Right ventricle myocardium superior (tissue), 1 donor: ENCODE measurements at regions not wholly inside any gene's neighbourhood (a gene's known extent, or its start where the extent isn't known, plus 50 kb on each side); places are given as distances from the start of the nearest gene placed in this dataset.
A peak's percentile ranks its signal among the peaks of the same experiment; 100 is the strongest.

Source experiments
- ATAC-seq: fragments of 200-7000 bp; cut with Tn5 transposase; one replicate; pipeline ENCODE4 v1.9.1; 2020; ENCODE audit warnings: mild to moderate bottlenecking; ENCODE audit not compliant: poor library complexity
- DNase-seq: peaks from one replicate; pipeline ENCODE4 v3.0.0-alpha.2; 2020
- intact Hi-C: fragments of 100-400 bp; cut with DNase I; formaldehyde crosslinking; loops from one replicate; pipeline ENCODE4 v1.11.2; 2022
- donor health status: DM: no; HTN: yes; CAD: no; lungs with severe emphysema.

DNA sequence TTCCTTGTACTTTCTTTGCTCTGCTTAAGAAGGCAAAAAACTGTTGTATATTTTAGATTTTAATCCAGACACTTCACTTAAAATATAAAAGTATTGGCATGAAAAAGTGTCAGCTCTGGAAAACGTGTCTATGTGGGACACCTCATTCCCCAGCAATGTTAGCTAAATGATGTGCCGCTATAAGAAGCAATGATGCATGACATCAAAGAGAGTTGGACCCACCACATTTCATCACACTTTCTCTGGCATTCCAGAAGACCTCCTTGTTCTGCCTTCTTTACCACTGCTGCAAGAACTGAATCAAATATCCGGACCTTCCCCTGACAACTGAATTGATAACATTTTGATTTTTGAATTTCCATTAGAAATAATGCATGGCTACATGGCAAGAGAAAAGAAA is 242.4 kb upstream of the TANK start:
- intact Hi-C loops: no loop called here
- DNase-seq (no peak), ATAC-seq (no peak)

DNA sequence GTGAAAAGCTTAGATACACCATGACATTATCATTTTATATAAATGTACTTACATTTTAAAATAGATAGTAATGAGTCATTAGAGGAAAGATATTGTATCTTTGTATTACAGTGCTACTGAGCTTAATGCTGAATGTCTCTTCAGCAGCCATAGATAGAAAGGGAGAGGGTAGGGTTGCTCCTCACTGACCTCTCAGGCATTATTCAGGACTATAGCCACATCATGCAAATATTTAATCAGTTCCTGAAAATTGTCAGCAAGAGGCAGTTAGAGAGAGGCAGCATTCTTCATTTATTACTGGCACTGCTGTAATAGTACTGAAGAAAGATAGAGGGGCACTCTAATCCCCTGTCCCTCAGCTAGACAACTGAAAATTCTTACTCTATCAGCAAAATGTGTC is 242.0 kb upstream of the TANK start:
- ATAC-seq: no peak
- intact Hi-C loops: no loop called here

GRCh38 chr2:160918906-160919503 is 241.2 kb upstream of the TANK start:
- intact Hi-C loops: no loop called here
- DNase-seq (peak; percentile 88), ATAC-seq (peak; percentile 94)

More for the DNA sequence above, 242.0 kb upstream of the TANK start:
- DNase-seq: no peak

DNA sequence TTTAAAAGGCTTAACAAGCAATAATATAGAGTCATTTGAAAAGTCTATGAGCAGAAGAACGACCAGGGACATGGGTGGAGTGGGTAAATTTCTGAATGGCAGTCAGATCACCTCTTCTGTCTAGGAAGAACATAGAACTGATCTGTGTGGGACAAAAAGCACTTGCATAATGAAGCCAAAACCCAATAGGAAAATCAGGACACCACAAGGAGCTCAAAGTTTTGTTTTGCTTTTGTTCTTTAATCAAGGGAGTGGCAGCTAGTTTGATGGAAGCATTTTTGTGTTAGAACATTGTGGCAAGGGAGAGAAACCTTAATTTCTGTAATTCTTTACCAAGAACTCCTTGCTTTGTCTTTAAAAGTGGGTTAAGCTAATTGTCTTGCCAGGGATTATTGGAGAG is 240.2 kb upstream of the TANK start:
- DNase-seq (no peak), ATAC-seq (no peak)
- intact Hi-C loops: no loop called here

DNA sequence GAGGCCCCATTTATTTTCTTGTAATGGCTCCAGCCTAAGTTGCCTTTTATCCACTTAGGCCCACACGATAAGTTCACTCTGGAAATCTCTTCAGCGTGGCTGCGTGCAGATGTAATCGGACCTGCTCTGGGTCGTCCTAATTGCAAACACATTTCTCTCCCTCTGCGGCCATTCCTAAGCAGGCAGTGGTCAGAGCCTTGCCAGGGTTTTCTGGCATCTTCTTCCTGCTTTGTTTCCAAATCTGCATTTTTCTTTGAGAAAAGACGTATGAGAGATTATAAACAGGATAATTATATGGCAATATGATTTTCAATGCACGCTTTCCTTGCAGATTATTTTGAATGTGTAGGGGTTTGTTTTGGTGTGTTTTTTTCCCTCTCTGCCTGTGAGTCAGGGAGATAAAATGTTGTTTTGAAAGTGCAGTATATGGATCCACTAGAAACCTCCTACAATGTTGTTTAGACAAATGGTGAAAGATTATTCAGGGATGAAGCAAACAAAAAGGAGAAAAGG is 239.4 kb upstream of the TANK start:
- peak; percentile 59 for DNase-seq
- peak; percentile 86 for ATAC-seq
- intact Hi-C loops: no loop called here

DNA sequence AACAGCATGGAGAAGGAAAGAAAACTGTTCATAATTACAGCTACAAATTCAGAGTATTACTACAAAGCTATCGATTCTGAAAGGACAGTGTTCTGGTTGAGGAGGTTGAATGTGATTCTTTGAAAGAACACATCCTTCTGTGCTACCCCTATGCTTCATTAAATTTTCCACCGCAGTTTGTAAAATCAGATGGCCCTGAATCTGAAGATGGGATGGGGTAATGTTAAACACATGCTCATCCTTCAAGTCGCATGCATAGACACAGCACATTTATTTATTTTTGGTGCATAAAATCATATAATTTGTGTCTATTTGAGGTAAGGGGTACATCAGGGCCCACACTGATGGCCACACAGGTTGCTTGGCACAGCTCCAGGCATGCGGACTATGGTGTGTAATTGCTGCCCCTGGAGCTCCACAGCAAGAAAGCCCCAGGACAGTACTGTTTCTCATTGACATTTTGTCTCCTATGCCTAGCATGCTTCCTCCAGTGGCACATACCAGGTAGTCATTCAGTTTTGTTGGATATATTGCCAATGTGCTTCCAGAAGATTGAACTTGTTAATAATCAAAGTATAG is 238.8 kb upstream of the TANK start:
- intact Hi-C loops: no loop called here
- DNase-seq (peak; percentile 44), ATAC-seq (no peak)

DNA sequence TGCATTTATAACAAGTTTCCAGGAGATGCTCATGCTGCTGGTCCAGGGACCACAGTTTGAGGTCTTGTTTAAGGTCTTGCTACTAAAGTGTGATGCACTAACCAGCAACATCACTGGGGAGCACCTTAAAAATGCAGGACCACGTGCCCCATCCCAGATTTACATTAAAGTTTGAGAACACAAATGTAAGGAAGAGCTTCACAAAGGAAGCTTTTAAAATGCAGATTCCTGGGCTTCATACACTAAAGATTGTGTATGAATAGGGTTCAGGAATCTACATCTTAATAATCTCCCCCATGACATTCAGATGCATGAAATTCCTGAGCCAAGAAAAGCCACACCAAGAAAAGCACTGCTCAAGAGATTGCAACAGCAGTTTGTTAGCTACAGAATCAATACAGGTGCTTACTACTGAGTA is 235.3 kb upstream of the TANK start:
- intact Hi-C loops: no loop called here
- ATAC-seq (no peak), DNase-seq (no peak)

- intact Hi-C loops: no loop called here
- ATAC-seq: no peak
- DNase-seq: no peak
These were observed 234.3 kb upstream of the TANK start for GRCh38 chr2:160925956-160926355.

DNA sequence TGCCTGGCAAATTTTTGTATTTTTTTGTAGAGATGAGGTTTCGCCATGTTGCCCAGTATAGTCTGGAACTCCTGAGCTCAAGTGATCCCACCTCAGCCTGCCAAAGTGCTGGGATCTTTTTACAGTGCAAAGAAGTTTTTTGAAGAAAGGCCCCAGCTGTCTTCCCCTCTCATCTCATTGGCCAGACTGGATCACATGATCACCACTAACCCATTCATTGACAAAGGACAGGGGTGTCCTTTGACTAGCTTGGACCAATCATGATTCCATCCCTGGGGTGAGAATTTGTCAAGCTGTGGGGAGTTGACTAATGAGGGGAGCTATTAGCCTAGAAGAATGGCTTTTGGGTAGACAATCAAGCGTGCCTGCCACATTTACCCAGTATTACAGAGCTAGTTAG is 232.9 kb upstream of the TANK start:
- no peak for ATAC-seq
- DNase-seq: no peak
- intact Hi-C loops: no loop called here

GRCh38 chr2:160928854-160929301 is 231.3 kb upstream of the TANK start:
- intact Hi-C loops: no loop called here
- ATAC-seq (peak; percentile 57), DNase-seq (no peak)

GRCh38 chr2:160931531-160931930 is 228.7 kb upstream of the TANK start:
- intact Hi-C loops: no loop called here
- ATAC-seq (no peak), DNase-seq (no peak)

DNA sequence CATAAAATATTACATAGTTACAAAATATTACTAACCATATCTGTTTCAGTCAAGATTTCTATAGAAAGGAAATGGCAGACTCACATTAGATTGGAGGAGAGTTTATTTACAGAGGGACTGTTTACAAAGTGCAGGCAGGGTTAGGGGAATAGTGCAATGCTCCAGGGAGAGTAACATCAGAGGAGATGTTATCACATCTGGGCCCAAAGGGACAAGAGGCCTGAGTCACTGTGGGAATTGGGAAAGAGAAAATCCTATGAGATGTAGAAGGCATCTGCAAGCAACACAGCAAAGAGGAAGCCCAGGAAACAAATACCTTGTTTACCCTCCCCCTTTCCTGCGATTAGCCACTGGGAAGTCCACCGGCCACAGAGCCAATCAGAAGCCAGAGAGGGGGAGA is 227.3 kb upstream of the TANK start:
- DNase-seq (no peak), ATAC-seq (no peak)
- intact Hi-C loops: no loop called here

- intact Hi-C loops: no loop called here
- ATAC-seq: no peak
- DNase-seq: no peak
These were observed 226.0 kb upstream of the TANK start for GRCh38 chr2:160934263-160934662.

GRCh38 chr2:160934991-160935390 is 225.2 kb upstream of the TANK start:
- intact Hi-C loops: no loop called here
- DNase-seq: no peak
- ATAC-seq: no peak

- intact Hi-C loops: no loop called here
- ATAC-seq: no peak
- no peak for DNase-seq
These were observed 224.0 kb upstream of the TANK start for GRCh38 chr2:160936044-160936806.

DNA sequence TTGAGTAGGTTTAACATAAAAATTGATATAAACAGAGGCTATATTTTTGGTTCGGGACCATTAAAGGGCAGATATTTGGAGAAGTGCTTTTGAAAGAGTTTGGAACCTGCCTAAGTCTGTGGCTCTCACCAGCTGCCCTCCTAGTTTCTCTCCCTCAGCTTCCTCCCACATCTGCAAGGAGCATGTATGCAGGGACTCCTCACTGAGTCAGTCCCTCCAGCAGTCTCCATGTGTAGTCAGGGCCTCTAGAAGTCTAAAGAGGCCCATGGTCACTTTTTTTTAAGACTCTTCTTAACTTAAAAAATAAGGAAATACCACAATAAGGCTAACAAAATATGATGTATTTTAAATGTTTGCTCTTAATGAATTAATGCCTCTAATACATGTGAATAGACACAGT is 220.0 kb upstream of the TANK start:
- ATAC-seq (no peak), DNase-seq (no peak)
- intact Hi-C loops: no loop called here

DNA sequence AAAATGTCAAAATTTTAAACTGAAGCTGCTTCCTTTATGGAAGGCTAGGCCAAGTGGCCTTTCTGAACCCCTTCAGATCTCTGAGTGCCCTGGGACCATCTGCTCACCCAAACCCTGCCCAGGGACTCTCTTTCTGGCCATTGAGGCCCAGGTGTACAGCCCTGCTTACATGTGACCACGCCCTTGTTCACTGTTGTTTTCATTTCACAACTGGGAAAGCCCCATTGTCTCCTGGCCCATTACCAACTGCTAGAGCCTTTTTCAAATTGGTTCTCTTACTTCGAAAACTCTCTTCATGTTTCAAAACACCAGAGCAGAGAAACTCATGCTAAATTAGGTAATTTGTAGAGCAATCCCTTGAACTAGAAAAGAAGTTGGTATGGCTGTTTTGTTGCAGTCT is 219.5 kb upstream of the TANK start:
- DNase-seq: no peak
- intact Hi-C loops: no loop called here
- ATAC-seq: no peak

GRCh38 chr2:160941290-160941846 is 218.9 kb upstream of the TANK start:
- no peak for DNase-seq
- ATAC-seq: no peak
- intact Hi-C loops: no loop called here

DNA sequence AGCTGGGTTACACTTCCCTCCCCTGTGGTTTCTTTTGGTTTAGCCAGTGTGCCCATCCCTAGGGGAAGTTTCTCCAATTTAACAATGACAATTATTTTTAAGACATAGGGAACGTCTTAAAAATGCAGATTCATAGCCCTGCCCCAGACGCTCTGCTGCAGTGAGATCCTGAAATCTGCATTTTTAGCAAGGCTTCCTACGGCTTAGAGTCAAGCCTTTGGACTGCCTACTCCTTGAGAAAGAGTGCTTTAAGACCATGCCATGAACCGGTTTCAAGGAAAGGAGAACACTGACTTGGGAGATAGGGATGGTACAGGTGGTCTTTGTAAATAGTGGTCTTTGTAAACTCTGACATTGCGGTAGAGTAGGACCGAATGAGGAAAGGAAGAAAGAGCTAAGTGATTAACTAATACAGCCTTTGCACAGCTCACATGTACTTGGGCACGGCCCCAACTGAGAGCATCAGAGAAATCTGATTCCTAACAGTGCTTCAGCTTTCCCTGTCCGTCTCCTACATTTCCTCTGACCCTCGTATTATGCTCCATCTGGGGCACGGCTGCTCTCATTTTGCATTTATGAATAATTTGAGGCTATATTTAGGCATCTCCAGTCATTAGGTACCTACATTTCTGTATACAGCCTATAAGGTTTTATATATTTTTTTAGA is 217.6 kb upstream of the TANK start:
- no peak for ATAC-seq

More for the DNA sequence above, 217.6 kb upstream of the TANK start:
- no peak for DNase-seq
- intact Hi-C loops: no loop called here
